ENCODE measurements at regions not wholly inside any gene's neighbourhood (a gene's known extent, or its start where the extent isn't known, plus 50 kb on each side); places are given as distances from the start of the nearest gene placed in this dataset.

DNA sequence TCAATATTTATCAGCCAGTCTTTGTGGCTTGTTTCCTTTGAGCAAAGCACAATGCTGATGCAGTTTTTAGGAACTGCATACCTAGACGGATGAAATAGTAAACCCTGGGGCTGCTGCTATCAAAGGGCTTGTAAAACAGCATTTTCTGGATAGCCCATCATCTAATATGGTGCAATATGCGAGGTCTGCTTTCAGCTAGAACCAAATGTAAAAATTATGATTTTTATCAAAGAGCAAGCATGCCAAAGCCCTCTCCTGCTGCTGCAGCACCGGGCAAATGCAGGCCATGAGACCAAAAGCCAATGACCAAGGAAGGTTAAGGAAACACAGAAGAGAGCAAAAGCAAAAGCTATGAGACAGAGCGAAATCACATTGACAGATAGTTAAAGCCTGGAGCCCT lies 1000.4 kb downstream of the MAT2B start:
- no peaks in the 10 kb centered on the region for H3K79me2 ChIP-seq (ENCODE audit: insufficient read depth, low read length)
- no peaks in the 10 kb centered on the region for H3K27me3 ChIP-seq (ENCODE audit: control insufficient read depth in 1 of 2, insufficient read depth in 2 of 2, low read length in 2 of 2)
- ChIA-PET POLR2A (no interaction called here), CTCF (ENCODE audit: low intra/inter-chr PET ratio, low total read pairs) (interaction anchor here (2.5 kb wide), 1 partner anchor 941 kb away, joined by 21 read pairs; no protein-coding TSS in a partner anchor)
- no peak overlapping the region for H2AFZ ChIP-seq (ENCODE audit: low read length)
- no peak overlapping the region for H3K27ac ChIP-seq (ENCODE audit: extremely low read length, insufficient read depth, low read length)
- FAIRE-seq (no peak), DNase-seq (ENCODE audit: low spot score) (no peak), ATAC-seq (no peak)
- H4K20me1 ChIP-seq (ENCODE audit: insufficient read depth, low read length): no peaks in the 10 kb centered on the region
- H3K9ac ChIP-seq (ENCODE audit: insufficient read depth, low read depth, low read length): no peak overlapping the region
- BruUV-seq (replicated peaks): no TSS peak
- in situ Hi-C loops (cut with HindIII; ENCODE audit: extremely low pct_ligation_motif_present, low pct_unique_long_range_greater_than_20kb) (loop anchor here (25.0 kb wide), 1 partner anchor 493 kb away; no protein-coding TSS in a partner anchor), intact Hi-C loops (cut with micrococcal nuclease; ENCODE audit: unreplicated experiment) (no loop called here)
- H3K4me1 ChIP-seq (ENCODE audit: insufficient read depth, low read length): no peaks in the 10 kb centered on the region
- WGBS (ENCODE audit: low lambda C conversion rate): 2% methylated on average over 4 of the region's 4 CpGs
- H3K9me3 ChIP-seq (ENCODE audit: low read length): no peaks in the 10 kb centered on the region
- H3K36me3 ChIP-seq (replicated peaks in 1 of 2; ENCODE audit: control insufficient read depth in 1 of 2, insufficient read depth in 2 of 2, low read length in 2 of 2): no peaks in the 10 kb centered on the region
- no peak overlapping the region for H3K4me2 ChIP-seq (ENCODE audit: low read depth, low read length)
- H3K4me3 ChIP-seq (replicated peaks in 1 of 3; ENCODE audit: insufficient read depth in 1 of 3, low read depth in 2 of 3, low read length in 3 of 3): no peak overlapping the region
- TF ChIP-seq, protein P1, sequence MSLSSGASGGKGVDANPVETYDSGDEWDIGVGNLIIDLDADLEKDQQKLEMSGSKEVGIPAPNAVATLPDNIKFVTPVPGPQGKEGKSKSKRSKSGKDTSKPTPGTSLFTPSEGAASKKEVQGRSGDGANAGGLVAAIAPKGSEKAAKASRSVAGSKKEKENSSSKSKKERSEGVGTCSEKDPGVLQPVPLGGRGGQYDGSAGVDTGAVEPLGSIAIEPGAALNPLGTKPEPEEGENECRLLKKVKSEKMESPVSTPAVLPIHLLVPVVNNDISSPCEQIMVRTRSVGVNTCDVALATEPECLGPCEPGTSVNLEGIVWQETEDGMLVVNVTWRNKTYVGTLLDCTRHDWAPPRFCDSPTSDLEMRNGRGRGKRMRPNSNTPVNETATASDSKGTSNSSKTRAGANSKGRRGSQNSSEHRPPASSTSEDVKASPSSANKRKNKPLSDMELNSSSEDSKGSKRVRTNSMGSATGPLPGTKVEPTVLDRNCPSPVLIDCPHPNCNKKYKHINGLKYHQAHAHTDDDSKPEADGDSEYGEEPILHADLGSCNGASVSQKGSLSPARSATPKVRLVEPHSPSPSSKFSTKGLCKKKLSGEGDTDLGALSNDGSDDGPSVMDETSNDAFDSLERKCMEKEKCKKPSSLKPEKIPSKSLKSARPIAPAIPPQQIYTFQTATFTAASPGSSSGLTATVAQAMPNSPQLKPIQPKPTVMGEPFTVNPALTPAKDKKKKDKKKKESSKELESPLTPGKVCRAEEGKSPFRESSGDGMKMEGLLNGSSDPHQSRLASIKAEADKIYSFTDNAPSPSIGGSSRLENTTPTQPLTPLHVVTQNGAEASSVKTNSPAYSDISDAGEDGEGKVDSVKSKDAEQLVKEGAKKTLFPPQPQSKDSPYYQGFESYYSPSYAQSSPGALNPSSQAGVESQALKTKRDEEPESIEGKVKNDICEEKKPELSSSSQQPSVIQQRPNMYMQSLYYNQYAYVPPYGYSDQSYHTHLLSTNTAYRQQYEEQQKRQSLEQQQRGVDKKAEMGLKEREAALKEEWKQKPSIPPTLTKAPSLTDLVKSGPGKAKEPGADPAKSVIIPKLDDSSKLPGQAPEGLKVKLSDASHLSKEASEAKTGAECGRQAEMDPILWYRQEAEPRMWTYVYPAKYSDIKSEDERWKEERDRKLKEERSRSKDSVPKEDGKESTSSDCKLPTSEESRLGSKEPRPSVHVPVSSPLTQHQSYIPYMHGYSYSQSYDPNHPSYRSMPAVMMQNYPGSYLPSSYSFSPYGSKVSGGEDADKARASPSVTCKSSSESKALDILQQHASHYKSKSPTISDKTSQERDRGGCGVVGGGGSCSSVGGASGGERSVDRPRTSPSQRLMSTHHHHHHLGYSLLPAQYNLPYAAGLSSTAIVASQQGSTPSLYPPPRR (CRISPR knock-in tag; IDR thresholded peaks at IDR 0.05; ENCODE audit: borderline replicate concordance): no peak
- TF ChIP-seq MEF2D (CRISPR knock-in tag; IDR thresholded peaks at IDR 0.05): no peak
- TF ChIP-seq, protein P2, sequence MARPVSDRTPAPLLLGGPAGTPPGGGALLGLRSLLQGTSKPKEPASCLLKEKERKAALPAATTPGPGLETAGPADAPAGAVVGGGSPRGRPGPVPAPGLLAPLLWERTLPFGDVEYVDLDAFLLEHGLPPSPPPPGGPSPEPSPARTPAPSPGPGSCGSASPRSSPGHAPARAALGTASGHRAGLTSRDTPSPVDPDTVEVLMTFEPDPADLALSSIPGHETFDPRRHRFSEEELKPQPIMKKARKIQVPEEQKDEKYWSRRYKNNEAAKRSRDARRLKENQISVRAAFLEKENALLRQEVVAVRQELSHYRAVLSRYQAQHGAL (CRISPR knock-in tag; IDR thresholded peaks at IDR 0.05; ENCODE audit: not compliant biosample characterization): no peak
- TF ChIP-seq ZNF24 (IDR thresholded peaks at IDR 0.05): no peak
- no peak for TF ChIP-seq ZNF350 (CRISPR knock-in tag; IDR thresholded peaks at IDR 0.05; ENCODE audit: borderline replicate concordance, low read depth)
- no peak for TF ChIP-seq NR1H2 (CRISPR knock-in tag; IDR thresholded peaks at IDR 0.05; ENCODE audit: borderline replicate concordance, low read depth)
- TF ChIP-seq, protein P3, sequence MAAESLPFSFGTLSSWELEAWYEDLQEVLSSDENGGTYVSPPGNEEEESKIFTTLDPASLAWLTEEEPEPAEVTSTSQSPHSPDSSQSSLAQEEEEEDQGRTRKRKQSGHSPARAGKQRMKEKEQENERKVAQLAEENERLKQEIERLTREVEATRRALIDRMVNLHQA (CRISPR knock-in tag; IDR thresholded peaks at IDR 0.05): no peak
- TF ChIP-seq, protein P4, sequence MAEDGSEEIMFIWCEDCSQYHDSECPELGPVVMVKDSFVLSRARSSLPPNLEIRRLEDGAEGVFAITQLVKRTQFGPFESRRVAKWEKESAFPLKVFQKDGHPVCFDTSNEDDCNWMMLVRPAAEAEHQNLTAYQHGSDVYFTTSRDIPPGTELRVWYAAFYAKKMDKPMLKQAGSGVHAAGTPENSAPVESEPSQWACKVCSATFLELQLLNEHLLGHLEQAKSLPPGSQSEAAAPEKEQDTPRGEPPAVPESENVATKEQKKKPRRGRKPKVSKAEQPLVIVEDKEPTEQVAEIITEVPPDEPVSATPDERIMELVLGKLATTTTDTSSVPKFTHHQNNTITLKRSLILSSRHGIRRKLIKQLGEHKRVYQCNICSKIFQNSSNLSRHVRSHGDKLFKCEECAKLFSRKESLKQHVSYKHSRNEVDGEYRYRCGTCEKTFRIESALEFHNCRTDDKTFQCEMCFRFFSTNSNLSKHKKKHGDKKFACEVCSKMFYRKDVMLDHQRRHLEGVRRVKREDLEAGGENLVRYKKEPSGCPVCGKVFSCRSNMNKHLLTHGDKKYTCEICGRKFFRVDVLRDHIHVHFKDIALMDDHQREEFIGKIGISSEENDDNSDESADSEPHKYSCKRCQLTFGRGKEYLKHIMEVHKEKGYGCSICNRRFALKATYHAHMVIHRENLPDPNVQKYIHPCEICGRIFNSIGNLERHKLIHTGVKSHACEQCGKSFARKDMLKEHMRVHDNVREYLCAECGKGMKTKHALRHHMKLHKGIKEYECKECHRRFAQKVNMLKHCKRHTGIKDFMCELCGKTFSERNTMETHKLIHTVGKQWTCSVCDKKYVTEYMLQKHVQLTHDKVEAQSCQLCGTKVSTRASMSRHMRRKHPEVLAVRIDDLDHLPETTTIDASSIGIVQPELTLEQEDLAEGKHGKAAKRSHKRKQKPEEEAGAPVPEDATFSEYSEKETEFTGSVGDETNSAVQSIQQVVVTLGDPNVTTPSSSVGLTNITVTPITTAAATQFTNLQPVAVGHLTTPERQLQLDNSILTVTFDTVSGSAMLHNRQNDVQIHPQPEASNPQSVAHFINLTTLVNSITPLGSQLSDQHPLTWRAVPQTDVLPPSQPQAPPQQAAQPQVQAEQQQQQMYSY (CRISPR knock-in tag; IDR thresholded peaks at IDR 0.05): no peak
- TF ChIP-seq ZFP37 (CRISPR knock-in tag; IDR thresholded peaks at IDR 0.05; ENCODE audit: borderline replicate concordance): no peak
- no peak for TF ChIP-seq ZNF326 (CRISPR knock-in tag; IDR thresholded peaks at IDR 0.05; ENCODE audit: borderline replicate concordance)
- TF ChIP-seq, protein P5, sequence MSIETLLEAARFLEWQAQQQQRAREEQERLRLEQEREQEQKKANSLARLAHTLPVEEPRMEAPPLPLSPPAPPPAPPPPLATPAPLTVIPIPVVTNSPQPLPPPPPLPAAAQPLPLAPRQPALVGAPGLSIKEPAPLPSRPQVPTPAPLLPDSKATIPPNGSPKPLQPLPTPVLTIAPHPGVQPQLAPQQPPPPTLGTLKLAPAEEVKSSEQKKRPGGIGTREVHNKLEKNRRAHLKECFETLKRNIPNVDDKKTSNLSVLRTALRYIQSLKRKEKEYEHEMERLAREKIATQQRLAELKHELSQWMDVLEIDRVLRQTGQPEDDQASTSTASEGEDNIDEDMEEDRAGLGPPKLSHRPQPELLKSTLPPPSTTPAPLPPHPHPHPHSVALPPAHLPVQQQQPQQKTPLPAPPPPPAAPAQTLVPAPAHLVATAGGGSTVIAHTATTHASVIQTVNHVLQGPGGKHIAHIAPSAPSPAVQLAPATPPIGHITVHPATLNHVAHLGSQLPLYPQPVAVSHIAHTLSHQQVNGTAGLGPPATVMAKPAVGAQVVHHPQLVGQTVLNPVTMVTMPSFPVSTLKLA (IDR thresholded peaks at IDR 0.05): no peak
